Smooth muscle cell (in vitro differentiated cells): ENCODE measurements at regions not wholly inside any gene's neighbourhood (a gene's known extent, or its start where the extent isn't known, plus 50 kb on each side); places are given as distances from the start of the nearest gene placed in this dataset.

Experiments
- DNase-seq: peaks from one replicate; lab custom pipeline; 2025; ENCODE audit not compliant: unreplicated experiment; lab: John Stamatoyannopoulos, UW
- H2AFZ ChIP-seq: fragments of 200-600 bp; sonication (generic); 2 replicates; pipeline ENCODE4 v1.6.0; 2016; ENCODE audit warnings: antibody characterized with exemption, low read depth, mild to moderate bottlenecking
- H3F3A ChIP-seq: fragments of 200-600 bp; sonication (generic); 2 replicates; pipeline ENCODE4 v1.6.0; 2017; ENCODE audit warnings: antibody characterized with exemption, low read depth
- H3K27ac ChIP-seq: fragments of 200-600 bp; sonication (generic); 2 replicates; pipeline ENCODE4 v1.5.1; 2016; ENCODE audit warnings: low read depth, mild to moderate bottlenecking
- H3K27me3 ChIP-seq: fragments of 200-600 bp; sonication (generic); 2 replicates; pipeline ENCODE4 v1.6.1; 2016; ENCODE audit warnings: low read depth, mild to moderate bottlenecking
- H3K36me3 ChIP-seq: fragments of 200-600 bp; sonication (generic); 2 replicates; pipeline ENCODE4 v1.5.1; 2016; ENCODE audit warnings: low read depth
- H3K4me1 ChIP-seq: fragments of 200-600 bp; sonication (generic); 2 replicates; pipeline ENCODE4 v1.5.1; 2016; ENCODE audit warnings: low read depth
- H3K4me2 ChIP-seq: fragments of 200-600 bp; sonication (generic); 2 replicates; pipeline ENCODE4 v1.6.0; 2016; ENCODE audit warnings: mild to moderate bottlenecking
- H3K4me3 ChIP-seq: fragments of 200-600 bp; sonication (generic); 2 replicates; pipeline ENCODE4 v1.5.1; 2016; ENCODE audit warnings: mild to moderate bottlenecking
- H3K79me2 ChIP-seq: fragments of 200-600 bp; sonication (generic); 2 replicates; pipeline ENCODE4 v1.6.0; 2016; ENCODE audit warnings: low read depth, mild to moderate bottlenecking
- H3K9ac ChIP-seq: fragments of 200-600 bp; sonication (generic); 2 replicates; pipeline ENCODE4 v1.6.0; 2016; ENCODE audit warnings: low read depth
- H3K9me3 ChIP-seq: fragments of 200-600 bp; sonication (generic); replicated peaks from 2 replicates; pipeline ENCODE4 v1.5.1; 2016; ENCODE audit warnings: low read depth
- H4K20me1 ChIP-seq: fragments of 200-600 bp; sonication (generic); 2 replicates; pipeline ENCODE4 v1.6.0; 2016; ENCODE audit warnings: low read depth
- WGBS: methylation state at CpG from one replicate; pipeline ENCODE4 v1.1.7; 2016; ENCODE audit warnings: low lambda C conversion rate; 5-methylcytosine and 5-hydroxymethylcytosine counted together
- TF ChIP-seq, protein P1 (sequence below): fragments of 200-600 bp; sonication (generic); IDR thresholded peaks from 2 replicates; pipeline ENCODE4 v1.5.1; 2017; ENCODE audit warnings: borderline replicate concordance, mild to moderate bottlenecking, antibody characterized with exemption; ENCODE audit not compliant: insufficient read depth, poor library complexity, severe bottlenecking

DNA sequence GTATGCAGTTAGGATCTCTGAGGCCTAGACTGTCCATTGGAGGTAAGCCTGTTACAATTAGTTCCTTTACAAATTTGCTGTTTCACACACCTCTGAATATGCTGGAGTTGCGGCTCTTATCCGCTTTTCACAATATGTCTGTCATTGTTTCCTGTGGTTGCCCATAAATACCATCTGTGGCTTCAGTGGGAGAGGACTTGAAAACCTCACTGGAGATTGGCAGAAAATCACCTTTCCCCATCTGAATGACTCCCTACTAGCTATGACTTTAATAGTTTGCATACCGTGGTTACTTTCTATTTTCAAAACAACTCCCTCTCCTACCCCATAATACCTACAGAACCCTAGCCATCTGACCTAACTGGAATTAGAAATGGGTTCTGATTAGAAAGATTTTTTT lies 454.3 kb downstream of the PCDH17 start:
- Histone ChIP-seq H3K4me1 (peaks cover 4% of the 10 kb centered on the region), H3K27ac (no peak overlapping the region), H2AFZ (no peak overlapping the region), H4K20me1 (no peaks in the 10 kb centered on the region), H3K4me2 (no peak overlapping the region), H3K9me3 (no peaks in the 10 kb centered on the region), H3K36me3 (no peaks in the 10 kb centered on the region), H3K27me3 (no peaks in the 10 kb centered on the region), H3K79me2 (no peaks in the 10 kb centered on the region), H3F3A (no peaks in the 10 kb centered on the region), H3K9ac (no peak overlapping the region), H3K4me3 (no peak overlapping the region)
- DNase-seq = no peak
- WGBS = 74% methylated on average over 3 of the region's 3 CpGs
- TF ChIP-seq, protein P1, sequence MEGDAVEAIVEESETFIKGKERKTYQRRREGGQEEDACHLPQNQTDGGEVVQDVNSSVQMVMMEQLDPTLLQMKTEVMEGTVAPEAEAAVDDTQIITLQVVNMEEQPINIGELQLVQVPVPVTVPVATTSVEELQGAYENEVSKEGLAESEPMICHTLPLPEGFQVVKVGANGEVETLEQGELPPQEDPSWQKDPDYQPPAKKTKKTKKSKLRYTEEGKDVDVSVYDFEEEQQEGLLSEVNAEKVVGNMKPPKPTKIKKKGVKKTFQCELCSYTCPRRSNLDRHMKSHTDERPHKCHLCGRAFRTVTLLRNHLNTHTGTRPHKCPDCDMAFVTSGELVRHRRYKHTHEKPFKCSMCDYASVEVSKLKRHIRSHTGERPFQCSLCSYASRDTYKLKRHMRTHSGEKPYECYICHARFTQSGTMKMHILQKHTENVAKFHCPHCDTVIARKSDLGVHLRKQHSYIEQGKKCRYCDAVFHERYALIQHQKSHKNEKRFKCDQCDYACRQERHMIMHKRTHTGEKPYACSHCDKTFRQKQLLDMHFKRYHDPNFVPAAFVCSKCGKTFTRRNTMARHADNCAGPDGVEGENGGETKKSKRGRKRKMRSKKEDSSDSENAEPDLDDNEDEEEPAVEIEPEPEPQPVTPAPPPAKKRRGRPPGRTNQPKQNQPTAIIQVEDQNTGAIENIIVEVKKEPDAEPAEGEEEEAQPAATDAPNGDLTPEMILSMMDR = no peak

DNA sequence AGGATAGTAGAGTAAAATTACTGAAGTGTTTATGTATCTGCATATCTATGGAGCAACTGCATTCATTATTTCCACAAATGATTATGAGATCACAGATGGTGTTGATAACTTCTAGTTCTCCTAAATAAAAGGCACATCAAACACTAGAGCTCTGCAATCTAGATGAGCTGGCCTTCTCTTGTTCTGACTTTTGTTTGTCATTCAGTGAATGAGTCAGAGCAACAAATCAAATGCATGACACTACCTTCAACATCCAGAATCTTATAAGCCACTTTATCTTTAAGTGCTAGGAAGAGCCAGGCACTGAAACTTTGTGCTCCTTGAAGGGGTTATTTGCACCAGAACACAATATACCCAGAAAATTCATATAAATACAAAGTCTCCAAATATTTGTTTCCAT lies 456.0 kb downstream of the PCDH17 start:
- no peak overlapping the region for H2AFZ ChIP-seq
- no peaks in the 10 kb centered on the region for H4K20me1 ChIP-seq
- no peaks in the 10 kb centered on the region for H3K27me3 ChIP-seq
- H3K4me3 ChIP-seq = no peak overlapping the region
- no peak for DNase-seq
- H3F3A ChIP-seq = no peaks in the 10 kb centered on the region
- no peaks in the 10 kb centered on the region for H3K4me1 ChIP-seq
- no peaks in the 10 kb centered on the region for H3K36me3 ChIP-seq
- H3K27ac ChIP-seq = no peak overlapping the region
- H3K9me3 ChIP-seq = no peaks in the 10 kb centered on the region
- no peak overlapping the region for H3K4me2 ChIP-seq
- H3K9ac ChIP-seq = no peak overlapping the region
- TF ChIP-seq, protein P1 = no peak
- H3K79me2 ChIP-seq = no peaks in the 10 kb centered on the region

DNA sequence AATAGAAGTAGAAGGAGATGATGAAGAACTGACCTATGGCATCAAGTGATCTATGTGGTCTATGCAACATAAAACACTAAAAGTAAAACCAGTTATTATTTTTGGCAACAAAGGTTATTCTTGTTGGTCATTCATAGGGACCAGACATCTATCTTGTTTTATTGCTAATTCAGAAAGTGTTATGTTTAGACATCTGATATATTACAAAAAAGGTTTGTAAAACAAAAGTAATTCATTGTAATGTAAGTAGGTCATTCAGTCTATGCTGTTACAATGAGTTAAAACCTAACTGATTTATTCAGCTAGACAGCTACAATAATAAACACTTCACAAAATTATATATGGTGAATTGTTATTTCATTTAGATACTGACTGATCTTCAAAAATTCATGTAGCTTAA lies 461.9 kb downstream of the PCDH17 start:
- Histone ChIP-seq H3K27me3 (no peaks in the 10 kb centered on the region), H3K9me3 (no peaks in the 10 kb centered on the region), H3F3A (no peaks in the 10 kb centered on the region), H3K4me3 (no peak overlapping the region), H3K9ac (no peak overlapping the region), H3K4me1 (no peaks in the 10 kb centered on the region), H3K27ac (no peak overlapping the region), H4K20me1 (no peaks in the 10 kb centered on the region), H3K79me2 (no peaks in the 10 kb centered on the region), H3K36me3 (no peaks in the 10 kb centered on the region), H2AFZ (no peak overlapping the region), H3K4me2 (no peak overlapping the region)
- TF ChIP-seq, protein P1 = no peak
- DNase-seq = no peak

DNA sequence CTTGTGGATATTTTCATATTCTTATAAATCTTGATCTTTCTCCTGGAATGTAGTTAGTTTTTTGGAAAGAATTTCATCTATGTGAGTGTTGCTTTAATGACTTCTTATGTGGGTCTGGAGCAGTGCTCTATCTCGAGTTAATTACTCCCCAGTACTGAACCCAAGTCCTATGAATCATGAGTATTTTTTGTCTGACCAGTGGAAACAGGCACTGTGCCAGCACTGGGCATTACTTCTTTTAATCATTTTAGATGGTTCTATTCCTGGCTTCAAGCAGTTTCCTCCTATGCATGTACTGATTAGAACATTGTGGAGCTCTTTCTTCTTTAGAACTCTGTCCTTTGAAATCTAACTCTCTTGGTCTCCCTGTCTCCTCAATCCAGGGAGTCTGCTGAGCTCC lies 466.3 kb downstream of the PCDH17 start:
- Histone ChIP-seq H3K9me3 (no peaks in the 10 kb centered on the region), H4K20me1 (no peaks in the 10 kb centered on the region), H3K79me2 (no peaks in the 10 kb centered on the region), H3K9ac (no peak overlapping the region), H3K36me3 (no peaks in the 10 kb centered on the region), H3K4me2 (no peak overlapping the region), H3F3A (no peaks in the 10 kb centered on the region), H3K27ac (no peak overlapping the region), H3K4me1 (no peaks in the 10 kb centered on the region), H2AFZ (no peak overlapping the region), H3K4me3 (no peak overlapping the region), H3K27me3 (no peaks in the 10 kb centered on the region)
- WGBS = 58% methylated on average over 1 of the region's 1 CpG
- DNase-seq = no peak
- TF ChIP-seq, protein P1 = no peak
